ENCODE measurements at regions not wholly inside any gene's neighbourhood (a gene's known extent, or its start where the extent isn't known, plus 50 kb on each side); places are given as distances from the start of the nearest gene placed in this dataset.

- FAIRE-seq: no peak
- Histone ChIP-seq H3K4me1 (replicated peaks in 1 of 4; ENCODE audit: control insufficient read depth in 3 of 4, insufficient read depth in 4 of 4, low read length in 3 of 4) (no peaks in the 10 kb centered on the region), H3K18ac (ENCODE audit: extremely low read depth, low read length) (no peak overlapping the region), H4K8ac (ENCODE audit: extremely low read depth, insufficient read depth, low read length) (no peak overlapping the region), H3K56ac (replicated peaks; ENCODE audit: insufficient read length, low read depth, low read length) (no peak overlapping the region), H4K91ac (replicated peaks; ENCODE audit: insufficient read length, low read length) (no peak overlapping the region), H4K5ac (ENCODE audit: insufficient read length, low read depth, low read length) (no peak overlapping the region), H3K14ac (ENCODE audit: insufficient read length) (no peak overlapping the region), H3K9ac (replicated peaks in 1 of 4; ENCODE audit: extremely low read depth in 1 of 4, low read depth in 3 of 4, low read length in 3 of 4) (no peak overlapping the region), H3K27ac (ENCODE audit: low read depth, low read length) (no peak overlapping the region), H3K4me3 (ENCODE audit: extremely low read depth in 1 of 4, insufficient read depth in 2 of 4, low read depth in 3 of 4, low read length in 4 of 4) (no peak overlapping the region), H2BK20ac (ENCODE audit: low read length) (no peak overlapping the region), H2AK5ac (ENCODE audit: low read depth, low read length) (no peak overlapping the region), H2BK15ac (ENCODE audit: low read length) (no peak overlapping the region), H3K4me2 (ENCODE audit: insufficient read depth in 1 of 2, low read depth in 2 of 2, low read length in 2 of 2) (no peak overlapping the region), H2BK12ac (ENCODE audit: low read depth, low read length) (no peak overlapping the region), H2BK5ac (ENCODE audit: low read depth, low read length) (no peak overlapping the region), H3K79me1 (ENCODE audit: low read depth, low read length) (no peaks in the 10 kb centered on the region), H3K4ac (replicated peaks; ENCODE audit: insufficient read length, low read depth, low read length) (no peak overlapping the region), H3K23me2 (ENCODE audit: low read depth, low read length) (no peaks in the 10 kb centered on the region; the same call in 1 of the 2 replicates), H3K79me2 (ENCODE audit: control insufficient read depth in 1 of 2, insufficient read depth in 2 of 2, low read length in 2 of 2) (no peaks in the 10 kb centered on the region), H2AFZ (ENCODE audit: low read length) (no peak overlapping the region), H3K9me3 (ENCODE audit: insufficient read depth in 2 of 2, low read depth in 1 of 2, low read length in 1 of 2) (no peaks in the 10 kb centered on the region), H3K23ac (ENCODE audit: insufficient read length) (no peak overlapping the region), H3K36me3 (ENCODE audit: control insufficient read depth in 2 of 4, insufficient read depth in 4 of 4, low read length in 3 of 4) (no peaks in the 10 kb centered on the region), H4K20me1 (replicated peaks in 1 of 2; ENCODE audit: control insufficient read depth in 1 of 2, insufficient read depth in 2 of 2, low read length in 2 of 2) (no peaks in the 10 kb centered on the region), H3K27me3 (replicated peaks in 1 of 4; ENCODE audit: control insufficient read depth in 3 of 4, extremely low read depth in 1 of 4, insufficient read depth in 3 of 4, low read length in 3 of 4) (no peaks in the 10 kb centered on the region), H2BK120ac (replicated peaks; ENCODE audit: low read depth, low read length) (no peak overlapping the region)
- ChIA-PET POLR2A (ENCODE audit: partially characterized antibody) (no interaction called here), CTCF (ENCODE audit: partially characterized antibody) (interaction anchor here (1.1 kb wide), 1 partner anchor 16 kb away, joined by 4 read pairs; no protein-coding TSS in a partner anchor)
- no peak for DNase-seq (ENCODE audit: low read depth in 1 of 2, low spot score in 2 of 2)
- no peak for TF ChIP-seq TEAD4 (IDR thresholded peaks at IDR 0.05; ENCODE audit: low read depth, low read length)
Measured at GRCh38 chr20:40368876-40369275, 320.2 kb downstream of the MAFB start.
